Osteocyte (in vitro differentiated cells): ENCODE measurements at regions not wholly inside any gene's neighbourhood (a gene's known extent, or its start where the extent isn't known, plus 50 kb on each side); places are given as distances from the start of the nearest gene placed in this dataset.

ENCODE experiments used
- DNase-seq: peaks from one replicate; pipeline ENCODE4 v3.0.0; 2021; ENCODE audit warnings: mixed read lengths; ENCODE audit not compliant: unreplicated experiment; ENCODE audit errors: extremely low spot score
- H3K27ac Mint-ChIP-seq: one replicate; pipeline ENCODE4 v1.8.0; 2021; ENCODE audit warnings: mild to moderate bottlenecking, mixed read lengths; ENCODE audit not compliant: unreplicated experiment
- H3K27me3 Mint-ChIP-seq: one replicate; pipeline ENCODE4 v1.8.0; 2021; ENCODE audit warnings: mixed read lengths; ENCODE audit not compliant: unreplicated experiment
- H3K36me3 Mint-ChIP-seq: one replicate; pipeline ENCODE4 v1.8.0; 2021; ENCODE audit warnings: mixed read lengths; ENCODE audit not compliant: unreplicated experiment
- H3K4me1 Mint-ChIP-seq: one replicate; pipeline ENCODE4 v1.8.0; 2021; ENCODE audit warnings: mixed read lengths; ENCODE audit not compliant: unreplicated experiment
- H3K4me3 Mint-ChIP-seq: one replicate; pipeline ENCODE4 v1.8.0; 2021; ENCODE audit warnings: mild to moderate bottlenecking, moderate library complexity, mixed read lengths; ENCODE audit not compliant: unreplicated experiment
- H3K9me3 Mint-ChIP-seq: one replicate; pipeline ENCODE4 v1.8.0; 2021; ENCODE audit warnings: mixed read lengths; ENCODE audit not compliant: unreplicated experiment
- CTCF ChIP-seq: fragments of 200-600 bp; sonication (generic); IDR thresholded peaks from 2 replicates; pipeline ENCODE4 v1.5.0; 2021; ENCODE audit warnings: antibody characterized with exemption, mild to moderate bottlenecking, moderate library complexity

GRCh38 chr2:105584435-105585010 is 160.2 kb upstream of the NCK2 start:
- peaks cover 12% of the 10 kb centered on the region for H3K4me1 Mint-ChIP-seq
- no peaks in the 10 kb centered on the region for H3K36me3 Mint-ChIP-seq
- TF ChIP-seq CTCF: no peak
- no peak overlapping the region for H3K27ac Mint-ChIP-seq
- H3K4me3 Mint-ChIP-seq: no peak overlapping the region
- DNase-seq: no peak
- H3K9me3 Mint-ChIP-seq: peaks cover 11% of the 10 kb centered on the region
- H3K27me3 Mint-ChIP-seq: no peaks in the 10 kb centered on the region

- H3K27me3 Mint-ChIP-seq: no peaks in the 10 kb centered on the region
- no peak for DNase-seq
- no peak overlapping the region for H3K4me3 Mint-ChIP-seq
- H3K4me1 Mint-ChIP-seq: peaks cover 12% of the 10 kb centered on the region
- H3K9me3 Mint-ChIP-seq: peaks cover 6% of the 10 kb centered on the region
- no peak for TF ChIP-seq CTCF
- no peak overlapping the region for H3K27ac Mint-ChIP-seq
- H3K36me3 Mint-ChIP-seq: no peaks in the 10 kb centered on the region
Observed at GRCh38 chr2:105582952-105583660, 161.6 kb upstream of the NCK2 start.

- H3K4me1 Mint-ChIP-seq: peaks cover 21% of the 10 kb centered on the region
- no peak overlapping the region for H3K27ac Mint-ChIP-seq
- H3K36me3 Mint-ChIP-seq: no peaks in the 10 kb centered on the region
- DNase-seq: no peak
- no peak for TF ChIP-seq CTCF
- H3K9me3 Mint-ChIP-seq: no peaks in the 10 kb centered on the region
- H3K27me3 Mint-ChIP-seq: no peaks in the 10 kb centered on the region
- H3K4me3 Mint-ChIP-seq: no peak overlapping the region
Observed at GRCh38 chr2:105581555-105581944, 163.2 kb upstream of the NCK2 start.

GRCh38 chr2:105580870-105581554 is 163.7 kb upstream of the NCK2 start:
- no peak for TF ChIP-seq CTCF
- Mint-ChIP-seq H3K9me3 (no peaks in the 10 kb centered on the region), H3K27ac (no peak overlapping the region), H3K27me3 (no peaks in the 10 kb centered on the region), H3K4me1 (peaks cover 25% of the 10 kb centered on the region), H3K4me3 (no peak overlapping the region), H3K36me3 (no peaks in the 10 kb centered on the region)
- DNase-seq: no peak

GRCh38 chr2:105580216-105580615 is 164.5 kb upstream of the NCK2 start:
- DNase-seq: no peak
- Mint-ChIP-seq H3K9me3 (no peaks in the 10 kb centered on the region), H3K4me3 (no peak overlapping the region), H3K36me3 (no peaks in the 10 kb centered on the region), H3K27ac (no peak overlapping the region), H3K4me1 (peaks cover 25% of the 10 kb centered on the region), H3K27me3 (no peaks in the 10 kb centered on the region)
- no peak for TF ChIP-seq CTCF
